ENCODE measurements at regions not wholly inside any gene's neighbourhood (a gene's known extent, or its start where the extent isn't known, plus 50 kb on each side); places are given as distances from the start of the nearest gene placed in this dataset.

DNA sequence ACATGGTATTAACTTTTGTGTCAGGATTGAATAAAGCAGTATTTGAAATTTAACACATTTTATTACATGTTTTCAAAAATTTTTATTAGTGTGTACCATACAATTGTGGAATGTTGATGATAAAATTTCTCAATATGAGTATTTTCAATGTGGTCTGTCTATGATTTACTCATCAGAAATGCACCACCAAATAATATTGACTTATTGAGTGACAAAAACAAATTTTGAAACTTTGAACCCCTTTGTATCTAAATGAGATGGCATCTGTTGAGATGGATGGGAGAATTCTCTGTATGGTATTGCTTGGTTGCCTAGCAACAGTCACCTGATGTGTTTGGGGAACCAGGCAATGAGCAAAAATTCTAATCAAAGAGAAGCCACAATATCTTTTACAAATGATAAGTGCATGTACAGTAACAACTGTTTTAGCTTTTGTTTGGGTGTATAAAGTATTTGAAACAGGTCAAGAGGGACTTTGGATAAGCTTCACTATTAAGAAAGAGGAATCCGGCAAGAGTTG is 400.1 kb downstream of the CCDC85A start:
- no peaks in the 10 kb centered on the region for H3K79me2 ChIP-seq (ENCODE audit: control insufficient read depth, insufficient read depth, low read length)
- FAIRE-seq (no peak), DNase-seq (ENCODE audit: low read depth, low spot score) (no peak)
- H3K9ac ChIP-seq (replicated peaks; ENCODE audit: extremely low read depth, insufficient read depth, low read length) = no peak overlapping the region
- dilution Hi-C loops (cut with MboI; ENCODE audit: extremely low pct_ligation_motif_present, low sequenced_read_pairs) = no loop called here
- H3K4me2 ChIP-seq (ENCODE audit: insufficient read depth, low read length) = no peak overlapping the region
- BruUV-seq (replicated peaks) = no TSS peak
- no peaks in the 10 kb centered on the region for H3K27me3 ChIP-seq (ENCODE audit: control insufficient read depth in 2 of 2, insufficient read depth in 2 of 2, low read length in 2 of 2)
- CTCF ChIA-PET = interaction anchor here (1.6 kb wide), 1 partner anchor 31 kb away, joined by 3 read pairs; no protein-coding TSS in a partner anchor
- intact Hi-C loops (cut with micrococcal nuclease) = no loop called here
- no peaks in the 10 kb centered on the region for H4K20me1 ChIP-seq (replicated peaks; ENCODE audit: control insufficient read depth, extremely low read depth, insufficient read depth, low read length)
- no peak overlapping the region for H3K27ac ChIP-seq (ENCODE audit: insufficient read depth, low read depth, low read length)
- no peaks in the 10 kb centered on the region for H3K9me3 ChIP-seq (replicated peaks; ENCODE audit: control insufficient read depth, insufficient read depth, low read length)
- TF ChIP-seq POLR2AphosphoS5 (IDR thresholded peaks at IDR 0.05; ENCODE audit: insufficient read depth, low read depth, low read length) (no peak), POLR2A (IDR thresholded peaks at IDR 0.05; ENCODE audit: low read depth, low read length) (no peak), CTCF (IDR thresholded peaks at IDR 0.05; ENCODE audit: extremely low read depth in 1 of 2, insufficient read depth in 1 of 2, low read depth in 1 of 2, low read length in 2 of 2) (no peak), EZH2 (IDR thresholded peaks at IDR 0.05; ENCODE audit: borderline replicate concordance, low read depth, low read length, severe bottlenecking) (no peak), GATA2 (IDR thresholded peaks at IDR 0.05; ENCODE audit: insufficient read depth, insufficient read length, low read depth, low read length) (no peak), JUN (IDR thresholded peaks at IDR 0.05; ENCODE audit: borderline replicate concordance, insufficient read depth, insufficient read length, low read depth) (no peak), MYC (IDR thresholded peaks at IDR 0.05; ENCODE audit: low read depth, low read length) (no peak), FOS (IDR thresholded peaks at IDR 0.05; ENCODE audit: borderline replicate concordance, insufficient read depth, low read length) (no peak)
- TF ChIP-seq, protein P1, sequence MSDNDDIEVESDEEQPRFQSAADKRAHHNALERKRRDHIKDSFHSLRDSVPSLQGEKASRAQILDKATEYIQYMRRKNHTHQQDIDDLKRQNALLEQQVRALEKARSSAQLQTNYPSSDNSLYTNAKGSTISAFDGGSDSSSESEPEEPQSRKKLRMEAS (IDR thresholded peaks at IDR 0.05; ENCODE audit: insufficient read depth, insufficient read length) = no peak
- POLR2A ChIA-PET = no interaction called here
- no peaks in the 10 kb centered on the region for H3K9me1 ChIP-seq (replicated peaks; ENCODE audit: control insufficient read depth, extremely low read depth, insufficient read depth, low read length)
- H3K36me3 ChIP-seq (ENCODE audit: control insufficient read depth in 2 of 2, extremely low read depth in 1 of 2, insufficient read depth in 2 of 2, low read length in 2 of 2) = no peaks in the 10 kb centered on the region
- H3K4me1 ChIP-seq (ENCODE audit: control insufficient read depth, extremely low read depth, insufficient read depth, low read length) = peaks cover 2% of the 10 kb centered on the region
- no peak overlapping the region for H3K4me3 ChIP-seq (replicated peaks in 1 of 3; ENCODE audit: insufficient read depth in 1 of 3, low read depth in 1 of 3, low read length in 3 of 3)
- H2AFZ ChIP-seq (ENCODE audit: low read depth, low read length) = no peak overlapping the region

Data from endothelial cell of umbilical vein (primary cell).